ENCODE measurements at regions not wholly inside any gene's neighbourhood (a gene's known extent, or its start where the extent isn't known, plus 50 kb on each side); places are given as distances from the start of the nearest gene placed in this dataset.
"Not testable (repeated sequence)": the region's sequence is repeated elsewhere in the genome, so short reads cannot be mapped to it uniquely, and the experiment has no call there.

GRCh38 chr11:43130616-43131015, 181.2 kb upstream of the API5 start:
- DNase-seq (ENCODE audit: low spot score), result no peak

GRCh38 chr11:43135966-43136534, 175.7 kb upstream of the API5 start:
- DNase-seq (ENCODE audit: low spot score), result no peak

- DNase-seq (ENCODE audit: low spot score), result no peak
Measured at GRCh38 chr11:43138621-43139140, 173.1 kb upstream of the API5 start.

GRCh38 chr11:43145653-43146052, 166.1 kb upstream of the API5 start:
- DNase-seq (ENCODE audit: low spot score), result no peak

GRCh38 chr11:43150697-43151096, 161.1 kb upstream of the API5 start:
- no peak for DNase-seq (ENCODE audit: low spot score)

GRCh38 chr11:43164831-43165230, 147.0 kb upstream of the API5 start:
- no peak for DNase-seq (ENCODE audit: low spot score)

- DNase-seq (ENCODE audit: low spot score), result not testable (repeated sequence)
Measured at GRCh38 chr11:43165393-43165792, 146.4 kb upstream of the API5 start.

- not testable (repeated sequence) for DNase-seq (ENCODE audit: low spot score)
Measured at GRCh38 chr11:43168241-43168640, 143.6 kb upstream of the API5 start.

- no peak for DNase-seq (ENCODE audit: low spot score)
Measured at GRCh38 chr11:43172477-43172876, 139.3 kb upstream of the API5 start.

- DNase-seq (ENCODE audit: low spot score), result no peak
Measured at GRCh38 chr11:43177975-43178374, 133.8 kb upstream of the API5 start.

- DNase-seq (ENCODE audit: low spot score), result not testable (repeated sequence)
Measured at GRCh38 chr11:43194459-43194858, 117.3 kb upstream of the API5 start.

GRCh38 chr11:43197379-43197778, 114.4 kb upstream of the API5 start:
- DNase-seq (ENCODE audit: low spot score), result no peak

GRCh38 chr11:43200031-43200430, 111.8 kb upstream of the API5 start:
- DNase-seq (ENCODE audit: low spot score), result no peak

GRCh38 chr11:43212279-43212678, 99.5 kb upstream of the API5 start:
- no peak for DNase-seq (ENCODE audit: low spot score)

- no peak for DNase-seq (ENCODE audit: low spot score)
Measured at GRCh38 chr11:43214471-43214870, 97.3 kb upstream of the API5 start.

- DNase-seq (ENCODE audit: low spot score), result no peak
Measured at GRCh38 chr11:43217849-43218248, 93.9 kb upstream of the API5 start.

GRCh38 chr11:43222215-43222614, 89.6 kb upstream of the API5 start:
- no peak for DNase-seq (ENCODE audit: low spot score)

GRCh38 chr11:43223026-43223425, 88.8 kb upstream of the API5 start:
- no peak for DNase-seq (ENCODE audit: low spot score)

GRCh38 chr11:43234881-43235280, 76.9 kb upstream of the API5 start:
- no peak for DNase-seq (ENCODE audit: low spot score)

GRCh38 chr11:43238341-43238740, 73.5 kb upstream of the API5 start:
- DNase-seq (ENCODE audit: low spot score), result no peak

- no peak for DNase-seq (ENCODE audit: low spot score)
Measured at GRCh38 chr11:43239791-43240190, 72.0 kb upstream of the API5 start.

GRCh38 chr11:43242401-43242800, 69.4 kb upstream of the API5 start:
- no peak for DNase-seq (ENCODE audit: low spot score)

GRCh38 chr11:43243927-43244326, 67.9 kb upstream of the API5 start:
- no peak for DNase-seq (ENCODE audit: low spot score)

- DNase-seq (ENCODE audit: low spot score), result no peak
Measured at GRCh38 chr11:43245466-43245865, 66.3 kb upstream of the API5 start.
